ENCODE measurements at regions not wholly inside any gene's neighbourhood (a gene's known extent, or its start where the extent isn't known, plus 50 kb on each side); places are given as distances from the start of the nearest gene placed in this dataset.

DNA sequence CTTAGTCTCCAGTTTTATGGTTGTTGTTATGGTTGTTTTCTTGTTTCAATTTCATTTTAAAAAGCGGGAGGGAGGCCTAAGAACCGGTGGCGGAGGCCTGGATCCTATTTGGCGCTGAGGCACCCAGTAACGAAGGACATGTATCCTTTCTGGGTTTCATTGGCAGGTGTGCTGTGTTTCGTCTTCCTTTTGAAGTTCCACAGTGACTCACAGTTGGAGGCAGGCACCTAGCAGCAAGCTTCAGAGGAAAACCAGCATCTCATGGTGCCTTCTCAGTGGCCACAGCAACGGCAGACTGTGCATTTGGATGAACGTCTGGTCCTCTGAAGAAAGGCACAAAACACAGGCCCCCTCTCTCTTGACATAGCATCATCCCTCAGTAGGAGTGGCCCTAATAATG lies 697.2 kb downstream of the EFNB2 start:
- TF ChIP-seq, protein P1, sequence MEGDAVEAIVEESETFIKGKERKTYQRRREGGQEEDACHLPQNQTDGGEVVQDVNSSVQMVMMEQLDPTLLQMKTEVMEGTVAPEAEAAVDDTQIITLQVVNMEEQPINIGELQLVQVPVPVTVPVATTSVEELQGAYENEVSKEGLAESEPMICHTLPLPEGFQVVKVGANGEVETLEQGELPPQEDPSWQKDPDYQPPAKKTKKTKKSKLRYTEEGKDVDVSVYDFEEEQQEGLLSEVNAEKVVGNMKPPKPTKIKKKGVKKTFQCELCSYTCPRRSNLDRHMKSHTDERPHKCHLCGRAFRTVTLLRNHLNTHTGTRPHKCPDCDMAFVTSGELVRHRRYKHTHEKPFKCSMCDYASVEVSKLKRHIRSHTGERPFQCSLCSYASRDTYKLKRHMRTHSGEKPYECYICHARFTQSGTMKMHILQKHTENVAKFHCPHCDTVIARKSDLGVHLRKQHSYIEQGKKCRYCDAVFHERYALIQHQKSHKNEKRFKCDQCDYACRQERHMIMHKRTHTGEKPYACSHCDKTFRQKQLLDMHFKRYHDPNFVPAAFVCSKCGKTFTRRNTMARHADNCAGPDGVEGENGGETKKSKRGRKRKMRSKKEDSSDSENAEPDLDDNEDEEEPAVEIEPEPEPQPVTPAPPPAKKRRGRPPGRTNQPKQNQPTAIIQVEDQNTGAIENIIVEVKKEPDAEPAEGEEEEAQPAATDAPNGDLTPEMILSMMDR (IDR thresholded peaks at IDR 0.05): no peak

- TF ChIP-seq, protein P1 (IDR thresholded peaks at IDR 0.05): no peak
These were observed 704.6 kb downstream of the EFNB2 start for GRCh38 chr13:105830821-105831220.

GRCh38 chr13:105827111-105827809 lies 708.2 kb downstream of the EFNB2 start:
- TF ChIP-seq, protein P1 (IDR thresholded peaks at IDR 0.05): no peak

DNA sequence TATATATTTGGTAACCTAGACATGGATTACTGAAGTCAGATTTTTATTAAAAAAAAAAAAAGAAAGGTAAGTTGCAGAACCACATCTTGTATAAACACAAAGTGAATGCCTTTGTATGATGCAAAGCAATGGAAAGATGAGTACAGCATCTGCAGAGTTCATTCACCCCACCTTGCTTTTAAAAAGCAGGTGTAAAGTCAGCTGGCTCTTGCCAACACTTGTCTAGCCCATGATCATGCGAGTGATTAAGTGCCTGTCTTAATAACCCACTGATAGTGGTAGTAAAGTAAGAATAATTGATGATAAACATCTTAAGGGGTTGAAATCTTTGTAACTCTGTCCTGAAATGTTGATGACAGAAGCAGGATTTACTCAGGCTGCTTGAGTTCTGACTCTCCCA lies 710.4 kb downstream of the EFNB2 start:
- TF ChIP-seq, protein P1 (IDR thresholded peaks at IDR 0.05): no peak

DNA sequence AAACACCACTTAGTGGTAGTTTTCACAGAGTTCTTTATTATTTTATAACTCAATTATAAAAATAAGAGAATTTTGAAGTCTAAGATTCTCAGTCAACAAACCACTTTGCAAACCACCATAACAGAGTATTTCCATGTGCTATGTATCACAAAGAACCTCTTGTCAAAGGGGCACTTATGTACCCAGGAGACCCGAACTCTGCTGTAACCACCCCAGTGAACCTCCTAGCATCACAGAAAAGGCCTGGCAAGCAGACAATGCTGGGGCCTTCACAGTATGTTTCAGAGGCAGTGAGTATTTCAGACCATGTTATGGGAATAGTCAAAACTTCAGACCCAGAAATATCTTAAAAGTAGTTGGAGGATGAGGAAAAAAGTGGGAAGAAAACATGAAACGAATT lies 714.1 kb downstream of the EFNB2 start:
- TF ChIP-seq, protein P1 (IDR thresholded peaks at IDR 0.05): no peak

GRCh38 chr13:105820415-105820814 lies 715.0 kb downstream of the EFNB2 start:
- TF ChIP-seq, protein P1 (IDR thresholded peaks at IDR 0.05): no peak

- TF ChIP-seq, protein P1 (IDR thresholded peaks at IDR 0.05): no peak
These were observed 718.0 kb downstream of the EFNB2 start for GRCh38 chr13:105817498-105817897.

- TF ChIP-seq, protein P1 (IDR thresholded peaks at IDR 0.05): no peak
These were observed 718.5 kb downstream of the EFNB2 start for GRCh38 chr13:105816994-105817393.
